GM19035 (cell line): ENCODE measurements at regions not wholly inside any gene's neighbourhood (a gene's known extent, or its start where the extent isn't known, plus 50 kb on each side); places are given as distances from the start of the nearest gene placed in this dataset.
"Not testable (repeated sequence)": the region's sequence is repeated elsewhere in the genome, so short reads cannot be mapped to it uniquely, and the experiment has no call there.

Experiments used
- ATAC-seq: cut with Tn5 transposase; IDR thresholded peaks from one replicate; pipeline ENCODE4 v1.9.1; 2021; ENCODE audit not compliant: unreplicated experiment

GRCh38 chr4:91838181-91838861 lies 465.4 kb upstream of the GRID2 start:
- ATAC-seq: no peak

GRCh38 chr4:91840359-91840758 lies 463.4 kb upstream of the GRID2 start:
- no peak for ATAC-seq

GRCh38 chr4:91846233-91846632 lies 457.5 kb upstream of the GRID2 start:
- ATAC-seq: no peak

GRCh38 chr4:91851456-91851855 lies 452.3 kb upstream of the GRID2 start:
- no peak for ATAC-seq

GRCh38 chr4:91887926-91888325 lies 415.8 kb upstream of the GRID2 start:
- no peak for ATAC-seq

GRCh38 chr4:91891217-91891616 lies 412.5 kb upstream of the GRID2 start:
- ATAC-seq: not testable (repeated sequence)

GRCh38 chr4:91894006-91894405 lies 409.8 kb upstream of the GRID2 start:
- ATAC-seq: no peak

GRCh38 chr4:91904556-91904955 lies 399.2 kb upstream of the GRID2 start:
- no peak for ATAC-seq

- no peak for ATAC-seq
Observed at GRCh38 chr4:91909963-91910362, 393.8 kb upstream of the GRID2 start.

- no peak for ATAC-seq
Observed at GRCh38 chr4:91914176-91914804, 389.5 kb upstream of the GRID2 start.

- ATAC-seq: no peak
Observed at GRCh38 chr4:91916219-91916618, 387.5 kb upstream of the GRID2 start.

GRCh38 chr4:91924625-91925024 lies 379.1 kb upstream of the GRID2 start:
- ATAC-seq: no peak

GRCh38 chr4:91935217-91935616 lies 368.5 kb upstream of the GRID2 start:
- no peak for ATAC-seq

GRCh38 chr4:91936311-91936710 lies 367.5 kb upstream of the GRID2 start:
- ATAC-seq: no peak

- ATAC-seq: no peak
Observed at GRCh38 chr4:91957963-91958362, 345.8 kb upstream of the GRID2 start.

- ATAC-seq: no peak
Observed at GRCh38 chr4:91958596-91958995, 345.2 kb upstream of the GRID2 start.

- ATAC-seq: no peak
Observed at GRCh38 chr4:91961504-91961903, 342.3 kb upstream of the GRID2 start.

GRCh38 chr4:91963486-91963885 lies 340.3 kb upstream of the GRID2 start:
- no peak for ATAC-seq

GRCh38 chr4:91965166-91965565 lies 338.6 kb upstream of the GRID2 start:
- no peak for ATAC-seq

- no peak for ATAC-seq
Observed at GRCh38 chr4:91973479-91974153, 330.1 kb upstream of the GRID2 start.

GRCh38 chr4:91984466-91984865 lies 319.3 kb upstream of the GRID2 start:
- no peak for ATAC-seq

- no peak for ATAC-seq
Observed at GRCh38 chr4:91989914-91990313, 313.9 kb upstream of the GRID2 start.
